AG04449 (cell line): ENCODE measurements at regions not wholly inside any gene's neighbourhood (a gene's known extent, or its start where the extent isn't known, plus 50 kb on each side); places are given as distances from the start of the nearest gene placed in this dataset.

Source experiments
- CTCF ChIA-PET: fragments of 350-600 bp; formaldehyde crosslinking; extraction: SDS; loops from one replicate; lab custom pipeline; 2021; ENCODE audit warnings: antibody characterized with exemption; lab: Yijun Ruan, JAX
- POLR2A ChIA-PET: fragments of 400-600, 350-600 bp; formaldehyde crosslinking; extraction: SDS; loops from one replicate; lab custom pipeline; 2020; ENCODE audit warnings: antibody characterized with exemption, inconsistent platforms; lab: Yijun Ruan, JAX
- DNase-seq: peaks from one replicate; pipeline ENCODE4 v3.0.0-alpha.2; 2010; ENCODE audit warnings: low read depth, low spot score
- H3K4me3 ChIP-seq: 2 replicates; pipeline ENCODE4 v1.5.1; 2011; ENCODE audit warnings: low read depth, mild to moderate bottlenecking, control low read depth, low read length
- CTCF ChIP-seq: IDR thresholded peaks from one replicate; pipeline ENCODE4 v1.5.1; 2011; ENCODE audit warnings: mild to moderate bottlenecking, moderate library complexity, low read length, control low read depth, inconsistent platforms; ENCODE audit not compliant: insufficient read depth; ENCODE audit errors: missing control alignments

- no peak for DNase-seq
- no peak overlapping the region for H3K4me3 ChIP-seq
- POLR2A ChIA-PET: no interaction called here
- CTCF ChIA-PET: no interaction called here
- TF ChIP-seq CTCF: no peak
These were observed 540.4 kb upstream of the MGAT4C start for GRCh38 chr12:86796550-86796949.

DNA sequence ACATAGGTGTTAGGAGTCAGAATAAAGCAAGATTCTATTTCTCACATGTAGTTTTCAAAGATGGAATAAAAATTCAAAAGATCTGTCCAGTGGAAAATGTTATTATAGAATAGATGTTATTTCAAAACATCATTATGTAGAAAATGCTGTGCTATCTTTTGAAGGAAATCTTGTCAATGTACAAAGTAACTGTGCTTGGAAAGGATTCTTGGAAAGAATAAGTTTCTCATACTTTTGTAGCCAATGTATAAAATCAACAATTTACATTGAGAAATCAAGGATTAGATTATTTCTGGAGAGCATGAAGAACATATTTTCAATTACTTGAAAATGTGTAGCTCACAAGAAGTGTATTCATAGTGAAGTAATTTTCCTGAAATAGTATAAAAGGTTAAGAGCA, 532.5 kb upstream of the MGAT4C start:
- POLR2A ChIA-PET: no interaction called here
- H3K4me3 ChIP-seq: no peak overlapping the region
- DNase-seq: no peak
- no peak for TF ChIP-seq CTCF
- CTCF ChIA-PET: no interaction called here

- no peak overlapping the region for H3K4me3 ChIP-seq
- ChIA-PET CTCF (no interaction called here), POLR2A (no interaction called here)
- no peak for TF ChIP-seq CTCF
- no peak for DNase-seq
These were observed 531.2 kb upstream of the MGAT4C start for GRCh38 chr12:86787419-86787818.

- no peak for TF ChIP-seq CTCF
- POLR2A ChIA-PET: no interaction called here
- no peak overlapping the region for H3K4me3 ChIP-seq
- DNase-seq: no peak
- CTCF ChIA-PET: no interaction called here
These were observed 521.1 kb upstream of the MGAT4C start for GRCh38 chr12:86777325-86777724.

GRCh38 chr12:86774841-86775388, 518.7 kb upstream of the MGAT4C start:
- no peak for TF ChIP-seq CTCF
- CTCF ChIA-PET: no interaction called here
- no peak overlapping the region for H3K4me3 ChIP-seq
- no peak for DNase-seq
- POLR2A ChIA-PET: no interaction called here

- POLR2A ChIA-PET: no interaction called here
- no peak for TF ChIP-seq CTCF
- H3K4me3 ChIP-seq: no peak overlapping the region
- CTCF ChIA-PET: no interaction called here
- DNase-seq: no peak
These were observed 516.5 kb upstream of the MGAT4C start for GRCh38 chr12:86772696-86773095.
